MM.1S (cell line): ENCODE measurements at regions not wholly inside any gene's neighbourhood (a gene's known extent, or its start where the extent isn't known, plus 50 kb on each side); places are given as distances from the start of the nearest gene placed in this dataset.

Experiments
- DNase-seq: peaks from one replicate; pipeline ENCODE4 v3.0.0-alpha.2; 2015
- H2AFZ ChIP-seq: fragments of 300-600 bp; sonication (generic); 2 replicates; pipeline ENCODE4 v1.6.0; 2016; ENCODE audit warnings: antibody characterized with exemption, low read length
- H3F3A ChIP-seq: fragments of 300-600 bp; sonication (generic); 2 replicates; pipeline ENCODE4 v1.6.1; 2016; ENCODE audit warnings: mild to moderate bottlenecking, antibody characterized with exemption, low read length, moderate library complexity, mixed read lengths; ENCODE audit not compliant: insufficient read depth
- H3K27ac ChIP-seq: fragments of 300-600 bp; sonication (generic); 2 replicates; pipeline ENCODE4 v1.5.1; 2016; ENCODE audit warnings: mild to moderate bottlenecking, low read length
- H3K27me3 ChIP-seq: fragments of 300-600 bp; sonication (generic); replicated peaks from 2 replicates; pipeline ENCODE4 v1.6.0; 2016; ENCODE audit warnings: low read length; ENCODE audit not compliant: insufficient read depth
- H3K36me3 ChIP-seq: fragments of 300-600 bp; sonication (generic); replicated peaks from 2 replicates; pipeline ENCODE4 v1.6.1; 2016; ENCODE audit warnings: mild to moderate bottlenecking, low read length, mixed read lengths; ENCODE audit not compliant: insufficient read depth
- H3K4me1 ChIP-seq: fragments of 300-600 bp; sonication (generic); 2 replicates; pipeline ENCODE4 v1.6.1; 2016; ENCODE audit warnings: low read length, mixed read lengths
- H3K4me2 ChIP-seq: fragments of 300-600 bp; sonication (generic); 2 replicates; pipeline ENCODE4 v1.6.0; 2016; ENCODE audit warnings: low read depth, low read length
- H3K4me3 ChIP-seq: fragments of 300-600 bp; sonication (generic); 2 replicates; pipeline ENCODE4 v1.5.1; 2016; ENCODE audit warnings: low read length, mixed read lengths
- H3K79me2 ChIP-seq: fragments of 300-600 bp; sonication (generic); 2 replicates; pipeline ENCODE4 v1.6.1; 2016; ENCODE audit warnings: mixed run types, low read length, mixed read lengths
- H3K9ac ChIP-seq: fragments of 300-600 bp; sonication (generic); 2 replicates; pipeline ENCODE4 v1.6.1; 2016; ENCODE audit warnings: low read length, mixed read lengths
- H3K9me2 ChIP-seq: fragments of 300-600 bp; sonication (generic); replicated peaks from 2 replicates; pipeline ENCODE4 v1.6.1; 2016; ENCODE audit warnings: mild to moderate bottlenecking, low read length, mixed read lengths; ENCODE audit not compliant: insufficient read depth
- H3K9me3 ChIP-seq: fragments of 300-600 bp; sonication (generic); replicated peaks from 2 replicates; pipeline ENCODE4 v1.6.1; 2016; ENCODE audit warnings: mild to moderate bottlenecking, low read length, mixed read lengths; ENCODE audit not compliant: insufficient read depth
- H4K20me1 ChIP-seq: fragments of 300-600 bp; sonication (generic); 2 replicates; pipeline ENCODE4 v1.6.1; 2016; ENCODE audit warnings: mild to moderate bottlenecking, low read length, moderate library complexity, mixed read lengths; ENCODE audit not compliant: insufficient read depth
- CTCF ChIP-seq: fragments of 300-600 bp; sonication (generic); IDR thresholded peaks from 2 replicates; pipeline ENCODE4 v1.5.1; 2016; ENCODE audit warnings: antibody characterized with exemption, low read length, mixed read lengths
- EZH2 ChIP-seq: fragments of 300-600 bp; sonication (generic); optimal IDR thresholded peaks from 2 replicates; pipeline ENCODE3; 2017; ENCODE audit warnings: low read depth, mild to moderate bottlenecking, antibody characterized with exemption, low read length, mixed read lengths
- EZH2phosphoT487 ChIP-seq: fragments of 300-600 bp; sonication (generic); IDR thresholded peaks from 2 replicates; pipeline ENCODE4 v1.6.1; 2018; ENCODE audit warnings: antibody characterized with exemption, low read length

- no peak for TF ChIP-seq EZH2
- Histone ChIP-seq H3K4me2 (no peak overlapping the region), H3K9ac (no peak overlapping the region), H3K4me1 (no peaks in the 10 kb centered on the region), H3K27me3 (no peaks in the 10 kb centered on the region), H3K9me3 (no peaks in the 10 kb centered on the region), H3K9me2 (no peaks in the 10 kb centered on the region), H3K36me3 (no peaks in the 10 kb centered on the region), H4K20me1 (no peaks in the 10 kb centered on the region), H3K27ac (no peak overlapping the region), H3F3A (no peaks in the 10 kb centered on the region), H3K79me2 (no peaks in the 10 kb centered on the region), H2AFZ (no peak overlapping the region), H3K4me3 (no peak overlapping the region)
- no peak for DNase-seq
Observed at GRCh38 chr3:115255197-115255585, 108.1 kb upstream of the ZBTB20 start.

GRCh38 chr3:115270849-115271248, 123.8 kb upstream of the ZBTB20 start:
- TF ChIP-seq EZH2phosphoT487, result no peak
- no peak for TF ChIP-seq CTCF
- TF ChIP-seq EZH2, result no peak
- H3K27ac ChIP-seq, result no peak overlapping the region
- H4K20me1 ChIP-seq, result no peaks in the 10 kb centered on the region
- H2AFZ ChIP-seq, result no peak overlapping the region
- no peaks in the 10 kb centered on the region for H3K4me1 ChIP-seq
- no peaks in the 10 kb centered on the region for H3F3A ChIP-seq
- DNase-seq, result no peak
- H3K9me3 ChIP-seq, result no peaks in the 10 kb centered on the region
- H3K36me3 ChIP-seq, result no peaks in the 10 kb centered on the region
- no peak overlapping the region for H3K9ac ChIP-seq
- H3K79me2 ChIP-seq, result no peaks in the 10 kb centered on the region
- no peak overlapping the region for H3K4me2 ChIP-seq
- H3K27me3 ChIP-seq, result no peaks in the 10 kb centered on the region
- no peak overlapping the region for H3K4me3 ChIP-seq
- H3K9me2 ChIP-seq, result no peaks in the 10 kb centered on the region

GRCh38 chr3:115272036-115272824, 125.1 kb upstream of the ZBTB20 start:
- Histone ChIP-seq H3K4me2 (no peak overlapping the region), H3K36me3 (no peaks in the 10 kb centered on the region), H3K79me2 (no peaks in the 10 kb centered on the region), H4K20me1 (no peaks in the 10 kb centered on the region), H3K9me2 (no peaks in the 10 kb centered on the region), H3K9me3 (no peaks in the 10 kb centered on the region), H3K27me3 (no peaks in the 10 kb centered on the region), H3K4me1 (no peaks in the 10 kb centered on the region), H2AFZ (no peak overlapping the region), H3K4me3 (no peak overlapping the region), H3K9ac (no peak overlapping the region), H3F3A (no peaks in the 10 kb centered on the region), H3K27ac (no peak overlapping the region)
- DNase-seq, result no peak
- TF ChIP-seq CTCF (no peak), EZH2 (no peak), EZH2phosphoT487 (no peak)

- no peak overlapping the region for H2AFZ ChIP-seq
- no peak overlapping the region for H3K9ac ChIP-seq
- no peak for DNase-seq
- TF ChIP-seq EZH2phosphoT487 (no peak), EZH2 (no peak), CTCF (no peak)
- H3K4me3 ChIP-seq, result no peak overlapping the region
- H3K36me3 ChIP-seq, result no peaks in the 10 kb centered on the region
- H3K9me3 ChIP-seq, result no peaks in the 10 kb centered on the region
- no peak overlapping the region for H3K27ac ChIP-seq
- 0 out of 2 replicates have a peak, but pooled peaks cover 4% of the 10 kb centered on the region for H3F3A ChIP-seq
- H4K20me1 ChIP-seq, result no peaks in the 10 kb centered on the region
- no peaks in the 10 kb centered on the region for H3K9me2 ChIP-seq
- H3K4me1 ChIP-seq, result peaks cover 9% of the 10 kb centered on the region
- H3K4me2 ChIP-seq, result no peak overlapping the region
- no peaks in the 10 kb centered on the region for H3K27me3 ChIP-seq
- H3K79me2 ChIP-seq, result no peaks in the 10 kb centered on the region
Observed at GRCh38 chr3:115275896-115276295, 128.8 kb upstream of the ZBTB20 start.
